ENCODE measurements at regions not wholly inside any gene's neighbourhood (a gene's known extent, or its start where the extent isn't known, plus 50 kb on each side); places are given as distances from the start of the nearest gene placed in this dataset.

DNA sequence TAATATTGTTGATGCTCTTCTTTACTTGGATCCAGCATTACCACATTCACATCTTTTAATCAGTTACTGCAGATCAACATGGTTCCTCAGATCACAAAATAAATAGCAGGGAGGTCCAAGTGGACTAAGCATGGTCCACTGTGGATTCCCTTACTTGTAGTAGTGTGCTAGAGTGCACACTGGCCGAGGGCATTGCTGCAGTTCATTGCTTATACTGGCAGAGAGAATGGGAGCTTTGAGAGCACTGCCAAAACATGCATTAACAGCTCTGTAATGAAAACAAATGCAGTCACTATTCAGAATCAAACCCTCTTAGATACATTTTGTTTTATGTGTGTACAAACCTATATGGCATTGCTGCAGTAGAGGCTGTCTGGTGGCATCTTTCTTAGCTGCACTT lies 471.5 kb downstream of the CD109 start:
- Histone ChIP-seq H3K9me2 (replicated peaks; ENCODE audit: low read length) (no peaks in the 10 kb centered on the region), H3K4me2 (ENCODE audit: low read length) (no peak overlapping the region), H4K20me1 (ENCODE audit: low read length) (no peaks in the 10 kb centered on the region), H3K4me3 (ENCODE audit: low read length) (no peak overlapping the region), H3K27me3 (ENCODE audit: low read length) (no peaks in the 10 kb centered on the region), H3F3A (ENCODE audit: low read length, unreplicated experiment) (no peaks in the 10 kb centered on the region), H3K9ac (ENCODE audit: low read length) (no peak overlapping the region), H3K36me3 (ENCODE audit: low read depth, low read length) (no peaks in the 10 kb centered on the region), H3K79me2 (ENCODE audit: low read length) (no peaks in the 10 kb centered on the region), H2AFZ (ENCODE audit: low read length) (no peak overlapping the region), H3K27ac (ENCODE audit: low read length) (no peak overlapping the region), H3K9me3 (ENCODE audit: low read length) (no peaks in the 10 kb centered on the region), H3K4me1 (ENCODE audit: insufficient read depth, low read length) (no peaks in the 10 kb centered on the region)
- TF ChIP-seq EZH2 (IDR thresholded peaks at IDR 0.05; ENCODE audit: low read length, unreplicated experiment) (no peak), CTCF (conservative IDR thresholded peaks at IDR 0.05; ENCODE audit: low read depth, low read length) (no peak), EZH2phosphoT487 (IDR thresholded peaks at IDR 0.05; ENCODE audit: borderline replicate concordance, low read length) (no peak)
- ChIA-PET CTCF (interaction anchor here (0.6 kb wide), 2 partner anchors 151 to 364 kb away, joined by 5 to 6 read pairs; no protein-coding TSS in a partner anchor), POLR2A (ENCODE audit: unreplicated experiment) (no interaction called here)
- no peak for DNase-seq
- intact Hi-C loops (cut with micrococcal nuclease): no loop called here
- ATAC-seq: no peak
- no TSS peak for BruUV-seq (replicated peaks)

DNA sequence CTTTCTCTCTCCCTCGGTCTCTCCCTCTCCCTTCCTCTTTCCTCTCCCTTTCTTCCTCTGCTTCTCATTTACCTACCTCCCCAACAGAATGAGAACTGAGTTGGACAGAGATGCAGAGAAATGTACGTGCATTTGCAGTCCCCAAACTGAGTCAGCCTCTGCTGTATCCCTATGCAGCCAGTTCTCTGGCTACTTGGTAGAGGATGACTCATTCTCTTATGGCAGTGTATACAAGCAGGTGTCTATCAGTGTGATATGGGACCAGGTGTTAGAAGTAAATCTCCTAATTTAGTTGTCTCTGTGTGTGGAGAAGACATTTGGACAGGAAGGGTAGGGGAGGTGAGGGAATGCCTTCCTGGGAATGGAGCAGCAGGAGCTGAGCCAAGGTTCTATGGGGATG lies 470.8 kb downstream of the CD109 start:
- Histone ChIP-seq H3K4me3 (ENCODE audit: low read length) (no peak overlapping the region), H3K79me2 (ENCODE audit: low read length) (no peaks in the 10 kb centered on the region), H3K27ac (ENCODE audit: low read length) (no peak overlapping the region), H3K36me3 (ENCODE audit: low read depth, low read length) (no peaks in the 10 kb centered on the region), H3K4me1 (ENCODE audit: insufficient read depth, low read length) (no peaks in the 10 kb centered on the region), H3F3A (ENCODE audit: low read length, unreplicated experiment) (no peaks in the 10 kb centered on the region), H3K9me2 (replicated peaks; ENCODE audit: low read length) (no peaks in the 10 kb centered on the region), H2AFZ (ENCODE audit: low read length) (no peak overlapping the region), H4K20me1 (ENCODE audit: low read length) (no peaks in the 10 kb centered on the region), H3K4me2 (ENCODE audit: low read length) (no peak overlapping the region), H3K9ac (ENCODE audit: low read length) (no peak overlapping the region), H3K27me3 (ENCODE audit: low read length) (no peaks in the 10 kb centered on the region), H3K9me3 (ENCODE audit: low read length) (no peaks in the 10 kb centered on the region)
- intact Hi-C loops (cut with micrococcal nuclease): no loop called here
- no TSS peak for BruUV-seq (replicated peaks)
- TF ChIP-seq CTCF (conservative IDR thresholded peaks at IDR 0.05; ENCODE audit: low read depth, low read length): no peak
- no peak for TF ChIP-seq EZH2 (IDR thresholded peaks at IDR 0.05; ENCODE audit: low read length, unreplicated experiment)
- ATAC-seq (peak; percentile 79), DNase-seq (peak; percentile 38)
- CTCF ChIA-PET: no interaction called here
- POLR2A ChIA-PET (ENCODE audit: unreplicated experiment): no interaction called here

GRCh38 chr6:74161380-74161779 lies 465.4 kb downstream of the CD109 start:
- TF ChIP-seq EZH2 (IDR thresholded peaks at IDR 0.05; ENCODE audit: low read length, unreplicated experiment) (no peak), CTCF (conservative IDR thresholded peaks at IDR 0.05; ENCODE audit: low read depth, low read length) (no peak), EZH2phosphoT487 (IDR thresholded peaks at IDR 0.05; ENCODE audit: borderline replicate concordance, low read length) (no peak)
- H4K20me1 ChIP-seq (ENCODE audit: low read length): no peaks in the 10 kb centered on the region
- BruUV-seq (replicated peaks): no TSS peak

More at GRCh38 chr6:74161380-74161779, 465.4 kb downstream of the CD109 start:
- H3K9me3 ChIP-seq (ENCODE audit: low read length): no peaks in the 10 kb centered on the region
- no peaks in the 10 kb centered on the region for H3K9me2 ChIP-seq (replicated peaks; ENCODE audit: low read length)
- no peaks in the 10 kb centered on the region for H3K4me1 ChIP-seq (ENCODE audit: insufficient read depth, low read length)
- CTCF ChIA-PET: no interaction called here
- DNase-seq: no peak
- H3K9ac ChIP-seq (ENCODE audit: low read length): no peak overlapping the region
- POLR2A ChIA-PET (ENCODE audit: unreplicated experiment): no interaction called here
- H3K4me2 ChIP-seq (ENCODE audit: low read length): no peak overlapping the region
- intact Hi-C loops (cut with micrococcal nuclease): no loop called here
- H3K27ac ChIP-seq (ENCODE audit: low read length): no peak overlapping the region
- no peaks in the 10 kb centered on the region for H3F3A ChIP-seq (ENCODE audit: low read length, unreplicated experiment)
- ATAC-seq: no peak
- no peaks in the 10 kb centered on the region for H3K36me3 ChIP-seq (ENCODE audit: low read depth, low read length)
- no peak overlapping the region for H2AFZ ChIP-seq (ENCODE audit: low read length)
- H3K79me2 ChIP-seq (ENCODE audit: low read length): no peaks in the 10 kb centered on the region
- no peaks in the 10 kb centered on the region for H3K27me3 ChIP-seq (ENCODE audit: low read length)
- H3K4me3 ChIP-seq (ENCODE audit: low read length): no peak overlapping the region
